ENCODE measurements at regions not wholly inside any gene's neighbourhood (a gene's known extent, or its start where the extent isn't known, plus 50 kb on each side); places are given as distances from the start of the nearest gene placed in this dataset.

DNA sequence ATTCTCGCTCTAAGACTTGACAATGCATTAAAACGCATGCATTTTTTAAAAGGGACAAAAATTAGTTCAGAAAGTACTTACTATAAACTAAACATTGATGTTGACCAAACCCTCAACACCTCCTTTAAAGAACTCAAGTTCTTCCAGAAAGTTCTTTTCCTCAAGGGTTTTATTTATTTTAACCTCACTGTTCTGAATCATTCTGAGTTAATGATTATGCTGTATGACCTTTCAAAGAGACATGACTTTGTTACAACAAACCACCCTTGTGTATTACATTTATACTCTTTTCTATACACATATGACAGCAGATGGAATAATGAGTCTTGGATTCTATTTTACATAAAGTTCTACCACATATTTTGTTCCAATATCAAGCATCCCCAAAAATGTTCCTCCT lies 139.8 kb upstream of the CCDC150 start:
- TF ChIP-seq, protein P1, sequence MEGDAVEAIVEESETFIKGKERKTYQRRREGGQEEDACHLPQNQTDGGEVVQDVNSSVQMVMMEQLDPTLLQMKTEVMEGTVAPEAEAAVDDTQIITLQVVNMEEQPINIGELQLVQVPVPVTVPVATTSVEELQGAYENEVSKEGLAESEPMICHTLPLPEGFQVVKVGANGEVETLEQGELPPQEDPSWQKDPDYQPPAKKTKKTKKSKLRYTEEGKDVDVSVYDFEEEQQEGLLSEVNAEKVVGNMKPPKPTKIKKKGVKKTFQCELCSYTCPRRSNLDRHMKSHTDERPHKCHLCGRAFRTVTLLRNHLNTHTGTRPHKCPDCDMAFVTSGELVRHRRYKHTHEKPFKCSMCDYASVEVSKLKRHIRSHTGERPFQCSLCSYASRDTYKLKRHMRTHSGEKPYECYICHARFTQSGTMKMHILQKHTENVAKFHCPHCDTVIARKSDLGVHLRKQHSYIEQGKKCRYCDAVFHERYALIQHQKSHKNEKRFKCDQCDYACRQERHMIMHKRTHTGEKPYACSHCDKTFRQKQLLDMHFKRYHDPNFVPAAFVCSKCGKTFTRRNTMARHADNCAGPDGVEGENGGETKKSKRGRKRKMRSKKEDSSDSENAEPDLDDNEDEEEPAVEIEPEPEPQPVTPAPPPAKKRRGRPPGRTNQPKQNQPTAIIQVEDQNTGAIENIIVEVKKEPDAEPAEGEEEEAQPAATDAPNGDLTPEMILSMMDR (IDR thresholded peaks at IDR 0.05; ENCODE audit: extremely low read depth in 1 of 2, insufficient read depth in 1 of 2, low read depth in 1 of 2, low read length in 2 of 2): no peak
- no peak for TF ChIP-seq POLR2A (IDR thresholded peaks at IDR 0.05; ENCODE audit: low read depth, low read length)
- no peak for TF ChIP-seq GATA2 (IDR thresholded peaks at IDR 0.05; ENCODE audit: insufficient read depth, insufficient read length, low read depth, low read length)
- TF ChIP-seq POLR2AphosphoS5 (IDR thresholded peaks at IDR 0.05; ENCODE audit: insufficient read depth, low read depth, low read length): no peak

All from endothelial cell of umbilical vein (primary cell).